ENCODE measurements at regions not wholly inside any gene's neighbourhood (a gene's known extent, or its start where the extent isn't known, plus 50 kb on each side); places are given as distances from the start of the nearest gene placed in this dataset.

GRCh38 chr7:123259759-123260158 lies 60.0 kb upstream of the SLC13A1 start:
- Histone ChIP-seq H3K79me2 (ENCODE audit: low read length) (no peaks in the 10 kb centered on the region), H3K9me3 (ENCODE audit: low read length) (no peaks in the 10 kb centered on the region), H4K20me1 (ENCODE audit: low read length) (no peaks in the 10 kb centered on the region), H3K9ac (ENCODE audit: low read length) (no peak overlapping the region), H3K4me2 (ENCODE audit: low read length) (no peak overlapping the region), H3K9me2 (replicated peaks; ENCODE audit: low read length) (no peaks in the 10 kb centered on the region), H2AFZ (ENCODE audit: low read length) (no peak overlapping the region), H3K36me3 (ENCODE audit: low read depth, low read length) (no peaks in the 10 kb centered on the region), H3K27me3 (ENCODE audit: low read length) (no peaks in the 10 kb centered on the region), H3K27ac (ENCODE audit: low read length) (no peak overlapping the region), H3F3A (ENCODE audit: low read length, unreplicated experiment) (no peaks in the 10 kb centered on the region), H3K4me3 (ENCODE audit: low read length) (no peak overlapping the region), H3K4me1 (ENCODE audit: insufficient read depth, low read length) (no peaks in the 10 kb centered on the region)
- TF ChIP-seq EZH2 (IDR thresholded peaks at IDR 0.05; ENCODE audit: low read length, unreplicated experiment), result no peak
- TF ChIP-seq EZH2phosphoT487 (IDR thresholded peaks at IDR 0.05; ENCODE audit: borderline replicate concordance, low read length), result no peak
- no peak for TF ChIP-seq CTCF (conservative IDR thresholded peaks at IDR 0.05; ENCODE audit: low read depth, low read length)
- intact Hi-C loops (cut with micrococcal nuclease), result no loop called here
- POLR2A ChIA-PET (ENCODE audit: unreplicated experiment), result no interaction called here
- ATAC-seq, result no peak
- CTCF ChIA-PET, result no interaction called here
- no peak for DNase-seq
- no TSS peak for BruUV-seq (replicated peaks)

Measured in PC-3 (cell line).